ENCODE measurements at regions not wholly inside any gene's neighbourhood (a gene's known extent, or its start where the extent isn't known, plus 50 kb on each side); places are given as distances from the start of the nearest gene placed in this dataset.

DNA sequence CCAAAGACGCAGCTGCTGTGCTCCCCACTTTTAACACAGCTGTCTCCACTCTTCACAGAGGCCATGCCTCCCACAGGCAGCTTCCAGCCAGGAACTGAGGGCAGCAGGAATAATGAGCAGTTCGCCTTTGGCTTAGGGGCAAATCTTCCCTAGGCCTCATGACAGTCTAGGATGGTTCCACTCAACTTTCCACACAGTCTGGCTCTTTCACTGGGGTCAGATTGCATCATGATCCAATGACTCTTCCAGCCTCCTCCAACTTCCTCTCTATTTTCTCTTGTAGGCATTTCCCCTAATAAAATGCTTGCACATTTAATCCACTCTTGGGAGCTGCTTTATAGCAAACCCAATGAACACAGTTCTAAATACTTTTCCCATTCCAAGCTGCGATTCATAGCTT, 271.6 kb upstream of the ATP2B1 start:
- peak; percentile 18 for DNase-seq

DNA sequence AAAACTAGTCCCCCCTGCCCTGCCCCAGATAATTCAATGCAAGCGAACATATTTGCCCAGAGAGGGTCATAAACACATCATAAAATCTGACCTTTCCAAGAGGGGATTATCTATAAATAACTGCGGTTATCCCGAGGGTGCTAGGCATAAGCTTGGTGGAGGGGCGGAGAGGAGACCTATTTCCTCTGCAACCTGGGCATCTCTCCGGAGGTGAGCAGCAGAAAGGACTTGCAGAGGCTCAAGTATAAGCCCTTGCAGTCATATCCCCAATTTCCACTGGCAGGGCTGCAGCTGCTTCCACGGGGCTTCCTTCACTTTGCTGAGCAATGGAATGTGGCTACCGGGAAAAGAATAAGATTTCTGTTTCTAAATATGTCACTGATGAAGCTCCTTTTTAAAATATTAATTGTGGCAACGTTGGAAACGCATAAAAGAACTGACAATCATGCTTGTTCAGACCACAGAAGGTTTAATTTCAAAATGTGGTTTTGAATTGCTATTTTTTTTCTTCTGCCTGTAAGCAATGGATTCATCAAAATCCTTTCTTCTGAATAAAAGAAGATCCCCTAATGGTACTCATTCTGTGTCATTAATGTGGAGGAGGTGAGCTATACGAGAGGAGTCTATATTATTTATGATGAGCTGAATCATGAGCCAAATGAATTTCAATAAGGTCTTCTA, 268.9 kb upstream of the ATP2B1 start:
- DNase-seq = no peak

DNA sequence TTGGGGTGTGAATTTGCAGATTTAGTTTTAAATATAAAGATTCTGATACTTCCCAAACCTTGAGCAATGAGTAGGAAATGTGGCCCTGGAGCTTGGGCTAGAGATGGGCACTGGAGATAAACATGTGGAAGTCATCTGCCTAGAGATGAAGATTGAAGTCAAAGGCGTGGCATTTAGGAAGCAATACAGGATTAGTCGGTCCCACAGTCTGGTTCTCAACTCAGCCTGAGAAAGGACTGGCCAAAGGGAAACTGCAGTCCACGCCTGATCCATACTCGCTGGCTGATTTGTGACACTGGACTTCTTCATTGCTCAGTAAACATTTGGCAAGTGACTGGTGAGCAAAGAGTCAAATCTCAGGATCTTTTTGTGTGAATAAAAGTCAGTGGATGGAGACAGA, 268.2 kb upstream of the ATP2B1 start:
- no peak for DNase-seq

DNA sequence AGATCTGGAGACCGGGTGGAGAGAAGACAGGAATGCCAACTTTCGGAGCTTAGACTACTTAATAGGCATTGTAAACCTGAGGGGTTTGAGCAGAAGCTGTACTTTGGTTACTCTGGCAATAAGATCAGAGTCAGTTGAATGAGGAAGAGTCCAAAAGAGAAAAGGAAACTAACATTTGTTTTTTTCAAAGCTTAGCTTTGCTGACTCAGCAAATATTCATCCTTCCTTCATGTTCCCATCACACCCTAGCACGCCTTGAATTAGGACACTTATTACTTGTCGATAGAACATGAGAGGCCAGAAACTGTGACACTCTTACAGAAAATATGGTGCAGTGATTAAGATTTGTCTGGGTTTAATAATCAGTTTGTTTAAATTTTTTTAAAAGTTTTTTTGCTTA, 266.9 kb upstream of the ATP2B1 start:
- no peak for DNase-seq

DNA sequence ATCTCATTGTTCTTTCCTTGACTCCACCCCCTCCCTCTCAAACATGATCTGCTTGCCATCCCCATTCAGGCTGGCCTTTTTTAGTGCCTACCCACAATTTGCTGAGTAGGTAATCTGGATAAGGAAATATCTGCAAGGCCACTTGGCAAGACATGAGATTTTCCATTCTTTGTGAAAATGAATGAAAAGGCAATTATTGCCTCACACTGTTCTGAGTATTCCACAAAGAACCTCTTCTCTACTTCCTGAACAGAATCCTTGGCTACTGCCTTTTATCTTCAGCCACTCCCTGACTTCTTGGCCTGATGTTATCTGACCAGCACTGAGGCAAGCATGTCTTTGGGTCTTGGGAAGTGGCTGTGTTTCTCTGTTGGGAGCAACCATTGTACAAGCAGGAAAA, 263.2 kb upstream of the ATP2B1 start:
- DNase-seq = no peak

DNA sequence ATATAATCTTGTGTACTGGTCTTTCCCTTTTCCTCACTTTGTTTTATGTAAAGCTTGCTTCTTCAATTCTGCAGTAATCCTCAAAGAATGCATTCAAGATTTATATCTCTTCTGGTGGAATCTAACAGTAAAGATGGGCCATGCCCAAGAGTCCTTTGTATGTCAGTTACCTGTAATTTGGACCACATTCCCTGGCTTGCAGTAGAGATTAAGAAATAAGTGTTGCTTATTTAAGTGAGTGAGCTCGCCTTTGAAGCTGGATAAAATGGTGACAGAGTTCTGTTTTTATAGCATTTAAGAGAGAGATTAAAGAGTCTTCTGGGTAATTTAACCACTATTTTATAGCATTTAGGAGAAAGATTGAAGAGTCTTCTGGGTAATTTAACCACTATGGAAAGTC, 262.1 kb upstream of the ATP2B1 start:
- no peak for DNase-seq

DNA sequence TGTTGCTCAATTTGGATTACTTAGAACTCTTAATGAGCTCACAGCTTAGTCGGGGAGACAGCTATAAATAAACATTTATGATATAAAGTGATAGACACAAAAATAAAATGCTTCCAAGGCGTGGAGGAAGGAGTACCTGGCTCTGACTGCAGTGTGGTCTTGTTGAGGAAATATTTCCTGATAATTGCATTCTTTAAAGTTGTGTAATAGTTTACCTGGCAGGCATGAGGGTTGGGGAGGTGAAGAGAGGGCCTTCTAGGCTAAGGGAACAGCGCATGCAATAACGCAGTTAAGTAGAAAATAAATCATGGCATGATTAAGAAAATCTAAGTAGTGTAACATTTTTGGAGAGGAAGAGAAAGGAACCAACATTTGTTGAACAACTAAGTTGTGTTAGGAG, 260.5 kb upstream of the ATP2B1 start:
- DNase-seq = no peak

DNA sequence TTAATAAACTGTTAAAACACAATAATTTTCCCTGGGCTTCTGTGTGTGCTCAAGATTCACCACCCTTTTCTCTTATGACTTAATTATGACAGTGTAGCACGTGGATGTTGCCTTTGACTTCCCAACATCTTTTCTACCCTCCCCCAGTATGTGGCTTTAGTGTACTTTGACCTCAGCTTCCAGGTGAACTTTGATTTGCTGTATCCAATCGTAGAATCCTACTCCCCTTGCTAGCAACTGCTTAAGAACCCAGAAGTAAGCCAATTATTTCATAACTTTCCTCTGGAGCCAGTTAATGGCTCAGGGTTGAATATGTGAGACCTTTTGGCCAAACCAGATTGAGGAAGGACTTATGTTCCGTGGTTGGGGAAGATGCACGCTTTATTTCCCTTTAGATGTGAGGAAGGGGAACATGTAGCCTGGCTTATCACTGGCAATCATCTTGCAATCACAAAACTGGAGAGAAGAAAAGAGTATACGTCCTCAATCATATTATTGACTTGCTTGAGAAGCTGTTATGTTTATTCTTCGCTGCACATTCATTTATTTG, 259.6 kb upstream of the ATP2B1 start:
- DNase-seq = no peak

DNA sequence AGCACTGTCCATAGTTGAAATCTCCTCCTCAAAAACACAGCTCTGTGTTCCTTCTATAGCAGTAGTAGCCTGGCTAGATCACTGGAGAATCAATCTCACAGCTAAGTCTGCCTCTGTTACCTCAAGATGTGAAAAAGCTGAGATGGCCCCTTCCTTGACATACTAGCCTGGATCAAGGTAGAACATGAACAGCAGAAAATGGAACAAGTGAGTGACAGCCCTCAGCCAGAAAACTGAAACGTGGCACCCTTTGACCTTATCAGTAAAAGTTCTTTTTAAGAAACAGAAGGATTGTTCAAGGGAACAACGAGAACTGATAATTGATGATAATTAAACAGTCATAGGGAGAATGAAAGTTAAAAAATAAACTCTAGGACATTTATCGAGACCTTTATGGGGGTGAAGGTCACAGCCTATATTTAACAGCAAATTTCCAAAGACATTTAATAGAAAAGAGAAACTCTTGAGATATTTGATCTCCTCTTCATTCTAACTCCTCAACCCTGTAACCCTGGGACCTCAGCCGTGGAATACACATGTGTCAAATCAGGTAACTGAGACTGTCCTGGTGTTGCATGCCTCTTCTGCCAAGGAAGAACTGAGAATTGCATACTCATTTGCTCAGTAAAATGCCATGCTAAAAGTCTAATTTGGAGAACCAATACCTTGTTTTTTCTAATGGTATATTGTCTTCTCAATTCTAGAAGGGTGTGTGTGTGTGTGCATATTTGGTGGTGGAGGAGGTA, 258.0 kb upstream of the ATP2B1 start:
- DNase-seq = no peak

DNA sequence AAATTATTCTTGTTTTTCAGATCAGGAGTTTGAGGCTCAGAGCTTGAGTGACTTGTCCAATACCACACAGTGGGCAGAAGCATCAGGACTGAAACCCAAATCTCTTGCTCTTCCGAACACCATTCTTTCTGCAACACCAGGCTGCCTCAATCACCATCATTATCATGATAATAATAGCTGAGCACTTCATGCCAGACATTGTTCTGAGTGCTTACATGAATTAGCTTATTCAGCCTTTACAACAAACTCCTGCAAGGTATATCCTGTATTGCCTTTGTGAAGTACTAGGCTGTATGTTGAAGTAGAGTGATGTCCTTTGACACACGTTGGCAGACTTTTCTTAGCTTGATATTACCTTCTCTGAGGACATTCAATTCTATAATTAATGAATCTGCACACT, 257.4 kb upstream of the ATP2B1 start:
- no peak for DNase-seq

DNA sequence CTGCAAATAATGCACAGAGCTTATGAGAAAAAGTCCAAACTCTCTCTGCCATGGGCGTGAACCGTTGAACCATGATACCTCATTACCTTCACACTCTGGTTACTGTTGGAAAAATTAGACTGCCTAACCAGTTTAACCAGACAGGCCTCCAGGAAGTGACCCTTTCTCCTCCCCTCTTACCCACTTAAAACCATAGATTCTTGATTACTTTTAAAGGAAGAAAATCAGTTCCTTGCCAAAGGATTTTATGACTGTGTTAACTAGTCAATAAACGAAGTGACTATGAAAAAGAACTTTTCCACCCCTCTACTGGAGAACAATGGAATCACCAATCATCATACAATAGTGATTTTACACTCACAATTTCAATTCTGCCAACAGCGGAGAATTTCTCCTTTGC, 254.0 kb upstream of the ATP2B1 start:
- no peak for DNase-seq

DNA sequence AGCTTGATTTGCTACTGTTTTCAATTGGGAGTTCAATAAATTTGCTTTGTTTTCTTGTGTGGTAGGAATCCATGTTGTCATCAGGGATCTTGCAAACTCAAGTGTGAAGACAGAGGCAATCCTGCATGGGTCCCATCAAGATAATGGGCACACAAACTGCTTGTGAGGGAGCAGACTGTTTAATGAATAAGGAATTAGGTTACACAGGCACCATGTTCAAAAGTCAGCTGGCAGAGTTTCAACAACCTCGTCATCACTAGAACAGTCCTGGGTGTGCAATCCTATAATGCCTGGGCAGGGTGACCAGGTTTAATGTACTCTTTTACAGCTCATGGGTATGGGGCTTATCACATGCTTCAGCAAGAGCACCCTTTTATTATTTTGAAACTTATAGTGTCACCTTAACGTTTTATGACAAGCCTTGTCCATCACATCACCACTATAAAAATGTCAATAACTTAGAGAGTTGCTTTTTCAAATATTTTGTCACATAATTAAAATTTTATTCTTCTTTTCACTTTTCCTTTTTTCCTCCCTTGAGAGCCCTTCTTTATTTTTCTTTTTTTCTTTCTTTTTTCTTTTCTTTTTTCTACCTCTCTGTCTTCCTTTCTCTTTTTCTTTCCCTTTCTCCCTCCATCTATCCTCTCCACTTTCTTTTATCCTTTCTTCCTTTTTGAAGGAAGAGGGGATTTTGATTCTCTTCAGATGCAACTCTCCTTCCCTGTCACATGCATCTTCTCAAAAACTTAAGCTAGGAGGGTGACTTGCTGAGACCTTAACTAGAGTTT, 252.2 kb upstream of the ATP2B1 start:
- no peak for DNase-seq

DNA sequence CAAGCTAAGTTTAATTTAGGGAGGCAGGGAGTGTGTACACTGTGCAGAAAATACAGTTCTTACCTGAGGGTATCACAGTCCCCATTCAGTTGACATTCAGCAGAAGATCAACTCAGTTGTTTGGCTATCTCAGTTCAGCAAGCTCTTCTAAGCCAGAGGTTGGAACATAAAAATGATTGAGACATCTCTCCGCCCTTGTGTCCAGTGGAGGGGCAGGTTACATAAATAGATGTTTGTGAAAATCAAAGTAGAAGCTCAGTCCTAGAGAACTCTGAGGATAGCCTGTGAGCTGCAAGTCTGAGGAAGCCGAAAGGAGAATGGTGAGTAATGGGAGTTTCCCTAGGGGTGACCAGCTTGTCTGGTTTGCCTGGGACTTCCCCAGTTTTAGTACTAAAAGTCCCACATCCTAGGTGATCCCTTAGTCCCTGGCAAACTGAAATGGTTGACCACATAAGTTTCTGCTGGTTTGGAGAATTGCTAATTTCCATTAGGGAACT, 251.4 kb upstream of the ATP2B1 start:
- DNase-seq = no peak

DNA sequence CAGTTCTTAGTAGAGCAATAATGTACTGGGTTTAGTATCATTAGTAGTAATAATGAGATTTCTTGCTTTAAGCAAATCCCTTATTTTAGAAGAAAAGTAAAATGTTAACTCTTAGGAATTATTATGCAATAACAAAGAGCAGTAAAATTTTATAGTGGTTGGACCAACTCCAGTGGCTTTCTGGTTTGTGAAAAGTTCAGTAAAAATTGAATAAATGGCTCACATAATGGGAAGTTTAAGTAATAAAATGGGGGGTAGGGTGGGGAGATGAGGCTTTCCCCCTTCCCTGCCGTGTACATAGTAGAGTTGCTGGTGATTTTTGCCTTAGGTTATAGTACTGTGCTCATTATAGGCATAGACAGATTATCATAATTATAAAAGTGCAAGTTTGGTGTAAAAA, 250.5 kb upstream of the ATP2B1 start:
- DNase-seq = no peak

DNA sequence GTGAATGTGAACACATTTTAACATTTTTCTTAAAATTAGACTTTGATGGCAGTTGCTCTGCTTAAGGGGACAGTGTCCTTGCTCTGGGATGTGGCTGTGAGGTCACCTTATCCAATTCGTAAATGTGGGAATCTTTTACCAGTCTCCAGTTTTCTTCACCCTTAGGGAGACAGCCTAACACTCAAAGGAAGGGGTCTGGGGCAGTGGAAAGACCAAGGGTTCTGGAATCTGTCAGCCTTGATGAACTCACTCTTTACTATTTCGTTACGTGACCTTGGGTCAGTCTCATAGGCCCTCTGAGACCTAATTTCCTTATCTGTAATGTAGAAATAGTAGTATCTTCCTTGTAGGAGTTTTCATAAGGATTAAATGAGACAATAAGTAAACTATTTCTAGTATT, 245.6 kb upstream of the ATP2B1 start:
- DNase-seq = no peak

DNA sequence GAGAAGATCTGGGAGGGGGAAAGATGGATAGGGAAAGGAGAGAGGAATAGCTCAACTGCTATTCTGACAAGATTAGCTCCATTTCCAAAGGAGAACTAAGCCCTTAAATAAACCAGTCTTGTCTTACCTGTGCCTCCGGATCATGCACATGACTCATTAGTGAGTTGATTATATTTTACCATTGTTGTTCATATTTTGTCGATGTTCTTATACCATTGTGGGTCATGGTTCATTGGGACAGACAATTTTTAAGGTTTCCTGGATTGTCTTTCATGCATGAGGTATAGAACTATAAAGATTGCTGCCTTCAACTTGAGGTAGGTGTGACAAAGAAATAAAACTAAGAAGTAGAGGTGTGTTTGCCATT, 243.0 kb upstream of the ATP2B1 start:
- no peak for DNase-seq

DNA sequence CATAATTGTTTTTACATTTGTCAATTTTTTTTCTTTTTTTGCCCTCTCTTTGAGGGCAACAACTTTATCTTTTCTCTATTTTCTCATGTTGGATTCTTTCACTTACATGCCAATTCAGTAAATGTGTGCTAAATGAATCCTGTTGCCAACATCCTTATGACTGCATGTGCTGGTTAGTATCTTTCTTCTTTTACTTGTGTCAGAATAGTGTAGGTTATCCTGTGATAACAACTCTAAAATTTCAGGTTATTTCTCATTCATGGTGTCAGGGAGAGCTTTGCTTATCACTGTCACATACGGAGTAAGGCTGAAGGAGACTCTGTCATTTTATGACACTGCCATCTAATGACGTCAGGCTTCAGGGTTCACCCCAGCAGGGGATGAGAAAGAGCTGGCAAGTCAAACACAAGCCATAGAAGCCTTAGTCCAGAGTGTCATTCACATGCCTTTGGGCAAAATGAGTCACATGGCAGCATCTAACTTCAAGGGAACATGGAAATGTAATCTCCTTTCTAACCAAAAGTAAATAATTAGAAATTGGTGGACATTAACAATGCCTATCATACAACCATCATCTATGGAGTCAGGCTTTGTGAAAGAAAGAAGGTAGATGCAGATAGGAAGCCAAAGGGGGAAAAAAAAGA, 242.5 kb upstream of the ATP2B1 start:
- peak; percentile 65 for DNase-seq

DNA sequence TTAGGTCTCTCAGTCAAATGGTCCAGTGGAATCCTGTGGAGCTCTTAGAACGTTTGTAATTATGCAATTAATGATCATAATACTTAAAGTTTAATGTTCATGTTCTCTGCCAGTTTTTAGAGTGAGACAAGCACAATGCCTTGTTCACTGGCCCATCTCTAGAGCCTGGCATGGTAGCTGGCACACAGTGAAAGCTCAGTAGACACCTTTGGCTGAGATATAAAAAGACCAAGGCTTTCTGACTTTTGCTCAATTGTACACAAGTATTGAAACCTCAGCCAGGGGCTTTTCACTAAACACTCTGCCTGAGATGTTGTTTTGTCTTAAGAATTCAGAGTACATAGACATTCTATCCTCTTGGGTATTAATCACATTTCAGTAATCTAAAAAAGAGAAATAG, 241.8 kb upstream of the ATP2B1 start:
- DNase-seq = no peak

DNA sequence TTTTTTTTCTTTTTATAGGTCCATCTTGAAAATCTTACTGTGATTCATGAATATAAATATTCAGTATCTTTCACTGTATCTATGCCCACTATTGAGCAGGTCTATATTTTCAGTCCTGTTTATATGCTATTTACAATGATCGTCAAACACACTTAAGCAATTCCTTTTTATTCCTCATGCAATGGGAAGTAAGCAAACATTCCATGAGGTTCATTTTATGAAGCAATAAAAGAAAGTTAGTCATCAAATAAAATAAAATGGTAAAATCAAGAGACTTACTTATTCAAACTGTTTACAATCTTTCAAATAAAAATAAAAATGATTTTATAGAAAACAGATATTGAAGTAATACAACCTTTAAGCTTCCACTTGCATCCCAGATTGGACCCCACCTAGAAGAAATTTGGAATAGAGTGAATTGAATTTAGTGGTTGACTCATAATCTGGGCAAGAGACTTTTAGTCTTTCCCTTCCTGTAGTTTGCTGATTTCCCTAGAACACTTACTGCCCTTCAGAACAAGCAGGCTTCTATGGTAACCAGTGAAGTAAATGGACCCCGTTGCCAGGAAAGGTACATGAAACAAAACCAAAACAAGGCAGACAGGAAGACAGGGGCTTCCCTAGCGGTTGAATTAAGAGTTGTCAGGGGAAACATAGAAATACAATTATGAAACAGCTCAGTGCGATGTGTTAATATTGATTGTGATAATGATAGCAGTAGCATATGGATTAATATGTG, 241.0 kb upstream of the ATP2B1 start:
- peak; percentile 21 for DNase-seq

DNA sequence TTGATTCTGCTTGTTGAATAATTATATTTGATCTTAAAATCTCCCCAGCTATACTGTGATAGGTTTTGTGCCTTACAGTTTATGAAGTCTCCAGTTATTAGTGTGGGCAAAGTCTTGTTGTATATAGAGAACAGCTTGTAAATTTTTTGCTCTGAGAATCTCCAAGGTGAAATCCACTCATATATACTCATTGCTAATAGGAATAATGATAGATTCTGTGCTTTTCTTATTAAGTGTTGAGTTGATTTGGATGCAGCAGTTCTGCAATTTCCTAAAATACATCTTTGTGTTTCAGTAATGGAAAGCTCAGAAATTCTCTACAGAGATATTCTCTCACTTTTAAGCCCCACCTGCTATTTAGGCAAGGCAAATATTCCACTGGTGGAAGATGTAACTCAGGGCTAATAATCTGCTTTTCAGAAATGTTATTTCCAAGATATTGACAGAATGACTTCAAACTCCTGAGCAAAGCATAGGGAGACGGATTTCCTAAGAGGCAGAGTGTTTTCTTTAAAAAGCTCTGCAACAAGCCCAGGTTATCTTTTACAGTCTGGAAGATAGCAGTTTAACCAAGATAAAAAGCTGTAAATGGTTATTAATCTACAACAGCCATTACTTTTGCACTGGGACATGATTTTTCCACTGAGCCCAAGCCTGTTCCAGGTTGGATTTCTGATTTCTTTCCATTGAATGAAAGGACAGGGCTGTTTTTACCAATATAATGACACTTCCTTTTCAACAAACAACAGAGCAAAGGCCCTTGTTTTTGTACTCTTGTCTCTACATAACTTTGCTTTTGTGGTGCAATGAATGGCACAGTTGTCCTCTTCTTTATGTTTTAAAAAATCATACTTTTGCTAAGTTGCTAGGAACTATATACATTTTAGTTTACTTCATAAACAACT, 239.9 kb upstream of the ATP2B1 start:
- DNase-seq = no peak
